Activated CD8-positive, alpha-beta T cell treated with anti-CD3 and anti-CD28 coated beads, Interleukin-2, amount 10 ng/mL, durations not matched to agents 7 days and 5 days (primary cell): ENCODE measurements at regions not wholly inside any gene's neighbourhood (a gene's known extent, or its start where the extent isn't known, plus 50 kb on each side); places are given as distances from the start of the nearest gene placed in this dataset.

Source experiments
- ATAC-seq: fragments of 150-1000 bp; cut with Tn5 transposase; one replicate; pipeline ENCODE4 v1.10.0; 2021; ENCODE audit warnings: moderate library complexity
- CTCF ChIA-PET: fragments of 350-600 bp; sonication (Branson Sonifier 250); formaldehyde crosslinking; loops from one replicate; lab custom pipeline; 2021; ENCODE audit warnings: antibody characterized with exemption; lab: Charles Lee
- POLR2A ChIA-PET: fragments of 350-600 bp; sonication (Branson Sonifier 250); formaldehyde crosslinking; loops from one replicate; lab custom pipeline; 2021; ENCODE audit warnings: antibody characterized with exemption; lab: Charles Lee
- DNase-seq: peaks from one replicate; pipeline ENCODE4 v3.0.0-alpha.2; 2020
- H3K27ac Mint-ChIP-seq: one replicate; pipeline ENCODE4 v1.8.0; 2021; ENCODE audit warnings: mild to moderate bottlenecking, mixed read lengths
- H3K27me3 Mint-ChIP-seq: one replicate; pipeline ENCODE4 v1.8.0; 2021; ENCODE audit warnings: low read depth, mixed read lengths
- H3K36me3 Mint-ChIP-seq: one replicate; pipeline ENCODE4 v1.8.0; 2021; ENCODE audit warnings: low read depth, mixed read lengths
- H3K4me1 Mint-ChIP-seq: one replicate; pipeline ENCODE4 v1.8.0; 2021; ENCODE audit warnings: low read depth, mixed read lengths
- H3K4me3 Mint-ChIP-seq: one replicate; pipeline ENCODE4 v1.8.0; 2021; ENCODE audit warnings: mild to moderate bottlenecking, mixed read lengths
- H3K9me3 Mint-ChIP-seq: one replicate; pipeline ENCODE4 v1.8.0; 2022; ENCODE audit warnings: mixed read lengths; ENCODE audit not compliant: insufficient read depth

- ATAC-seq = no peak
- DNase-seq = no peak
- H3K9me3 Mint-ChIP-seq = no peaks in the 10 kb centered on the region
- ChIA-PET POLR2A (no interaction called here), CTCF (no interaction called here)
- H3K27me3 Mint-ChIP-seq = no peaks in the 10 kb centered on the region
- no peak overlapping the region for H3K27ac Mint-ChIP-seq
- no peak overlapping the region for H3K4me3 Mint-ChIP-seq
- H3K4me1 Mint-ChIP-seq = no peaks in the 10 kb centered on the region
- no peaks in the 10 kb centered on the region for H3K36me3 Mint-ChIP-seq
Observed at GRCh38 chr9:29753638-29754037, 2180.4 kb upstream of the C9orf72 start.

- H3K27me3 Mint-ChIP-seq = no peaks in the 10 kb centered on the region
- H3K9me3 Mint-ChIP-seq = peaks cover 7% of the 10 kb centered on the region
- H3K27ac Mint-ChIP-seq = no peak overlapping the region
- DNase-seq (no peak), ATAC-seq (no peak)
- no peaks in the 10 kb centered on the region for H3K36me3 Mint-ChIP-seq
- H3K4me3 Mint-ChIP-seq = no peak overlapping the region
- no peaks in the 10 kb centered on the region for H3K4me1 Mint-ChIP-seq
- POLR2A ChIA-PET = no interaction called here
- CTCF ChIA-PET = no interaction called here
Observed at GRCh38 chr9:29769019-29769418, 2195.7 kb upstream of the C9orf72 start.

- ChIA-PET POLR2A (no interaction called here), CTCF (no interaction called here)
- no peak for DNase-seq
- ATAC-seq = no peak
- H3K4me3 Mint-ChIP-seq = no peak overlapping the region
- no peaks in the 10 kb centered on the region for H3K36me3 Mint-ChIP-seq
- H3K9me3 Mint-ChIP-seq = peaks cover 6% of the 10 kb centered on the region
- H3K4me1 Mint-ChIP-seq = no peaks in the 10 kb centered on the region
- H3K27ac Mint-ChIP-seq = no peak overlapping the region
- H3K27me3 Mint-ChIP-seq = no peaks in the 10 kb centered on the region
Observed at GRCh38 chr9:29773676-29774075, 2200.4 kb upstream of the C9orf72 start.

GRCh38 chr9:29775491-29775890, 2202.2 kb upstream of the C9orf72 start:
- H3K27me3 Mint-ChIP-seq = no peaks in the 10 kb centered on the region
- no peaks in the 10 kb centered on the region for H3K36me3 Mint-ChIP-seq
- ChIA-PET CTCF (no interaction called here), POLR2A (no interaction called here)
- DNase-seq (no peak), ATAC-seq (no peak)
- H3K4me3 Mint-ChIP-seq = no peak overlapping the region
- H3K27ac Mint-ChIP-seq = no peak overlapping the region
- peaks cover 3% of the 10 kb centered on the region for H3K9me3 Mint-ChIP-seq
- no peaks in the 10 kb centered on the region for H3K4me1 Mint-ChIP-seq

- POLR2A ChIA-PET = no interaction called here
- H3K27me3 Mint-ChIP-seq = no peaks in the 10 kb centered on the region
- H3K9me3 Mint-ChIP-seq = peaks cover 3% of the 10 kb centered on the region
- H3K4me3 Mint-ChIP-seq = no peak overlapping the region
- no peak for ATAC-seq
- no peaks in the 10 kb centered on the region for H3K4me1 Mint-ChIP-seq
- no peaks in the 10 kb centered on the region for H3K36me3 Mint-ChIP-seq
- no peak overlapping the region for H3K27ac Mint-ChIP-seq
- CTCF ChIA-PET = no interaction called here
- DNase-seq = no peak
Observed at GRCh38 chr9:29778281-29778849, 2205.1 kb upstream of the C9orf72 start.

GRCh38 chr9:29793970-29794369, 2220.7 kb upstream of the C9orf72 start:
- H3K4me3 Mint-ChIP-seq = no peak overlapping the region
- DNase-seq (no peak), ATAC-seq (no peak)
- H3K27me3 Mint-ChIP-seq = no peaks in the 10 kb centered on the region
- no peaks in the 10 kb centered on the region for H3K36me3 Mint-ChIP-seq
- no peaks in the 10 kb centered on the region for H3K4me1 Mint-ChIP-seq
- H3K27ac Mint-ChIP-seq = no peak overlapping the region
- CTCF ChIA-PET = no interaction called here
- POLR2A ChIA-PET = no interaction called here
- peaks cover 7% of the 10 kb centered on the region for H3K9me3 Mint-ChIP-seq

- ChIA-PET POLR2A (no interaction called here), CTCF (no interaction called here)
- Mint-ChIP-seq H3K27ac (no peak overlapping the region), H3K4me3 (no peak overlapping the region), H3K9me3 (peaks cover 11% of the 10 kb centered on the region), H3K27me3 (no peaks in the 10 kb centered on the region), H3K36me3 (no peaks in the 10 kb centered on the region), H3K4me1 (no peaks in the 10 kb centered on the region)
- DNase-seq (no peak), ATAC-seq (no peak)
Observed at GRCh38 chr9:29796291-29796952, 2223.1 kb upstream of the C9orf72 start.

- CTCF ChIA-PET = no interaction called here
Observed at GRCh38 chr9:29798599-29798998, 2225.3 kb upstream of the C9orf72 start.

GRCh38 chr9:29799227-29799626, 2225.9 kb upstream of the C9orf72 start:
- H3K4me1 Mint-ChIP-seq = no peaks in the 10 kb centered on the region
- peaks cover 4% of the 10 kb centered on the region for H3K9me3 Mint-ChIP-seq
- DNase-seq = no peak
- H3K36me3 Mint-ChIP-seq = no peaks in the 10 kb centered on the region
- H3K27ac Mint-ChIP-seq = no peak overlapping the region
- H3K27me3 Mint-ChIP-seq = no peaks in the 10 kb centered on the region
- no peak overlapping the region for H3K4me3 Mint-ChIP-seq
- POLR2A ChIA-PET = no interaction called here
- no peak for ATAC-seq
- CTCF ChIA-PET = interaction anchor here (0.7 kb wide), 1 partner anchor 345 kb away, joined by 3 read pairs; no protein-coding TSS in a partner anchor

More at GRCh38 chr9:29798599-29798998, 2225.3 kb upstream of the C9orf72 start:
- Mint-ChIP-seq H3K4me1 (no peaks in the 10 kb centered on the region), H3K27ac (no peak overlapping the region), H3K9me3 (peaks cover 4% of the 10 kb centered on the region), H3K27me3 (no peaks in the 10 kb centered on the region), H3K36me3 (no peaks in the 10 kb centered on the region), H3K4me3 (no peak overlapping the region)
- POLR2A ChIA-PET = no interaction called here
- DNase-seq (no peak), ATAC-seq (no peak)

GRCh38 chr9:29800821-29801220, 2227.5 kb upstream of the C9orf72 start:
- ATAC-seq (no peak), DNase-seq (no peak)
- ChIA-PET CTCF (no interaction called here), POLR2A (no interaction called here)
- no peaks in the 10 kb centered on the region for H3K27me3 Mint-ChIP-seq
- no peaks in the 10 kb centered on the region for H3K4me1 Mint-ChIP-seq
- peaks cover 4% of the 10 kb centered on the region for H3K9me3 Mint-ChIP-seq
- no peak overlapping the region for H3K4me3 Mint-ChIP-seq
- H3K27ac Mint-ChIP-seq = no peak overlapping the region
- no peaks in the 10 kb centered on the region for H3K36me3 Mint-ChIP-seq

GRCh38 chr9:29802454-29802853, 2229.2 kb upstream of the C9orf72 start:
- Mint-ChIP-seq H3K27ac (no peak overlapping the region), H3K9me3 (peaks cover 4% of the 10 kb centered on the region), H3K4me3 (no peak overlapping the region), H3K36me3 (no peaks in the 10 kb centered on the region), H3K4me1 (no peaks in the 10 kb centered on the region), H3K27me3 (no peaks in the 10 kb centered on the region)
- DNase-seq (no peak), ATAC-seq (no peak)
- CTCF ChIA-PET = no interaction called here
- POLR2A ChIA-PET = no interaction called here

GRCh38 chr9:29806937-29807618, 2233.8 kb upstream of the C9orf72 start:
- Mint-ChIP-seq H3K27me3 (no peaks in the 10 kb centered on the region), H3K4me3 (no peak overlapping the region)

More at GRCh38 chr9:29806937-29807618, 2233.8 kb upstream of the C9orf72 start:
- H3K27ac Mint-ChIP-seq = no peak overlapping the region
- POLR2A ChIA-PET = no interaction called here
- H3K4me1 Mint-ChIP-seq = no peaks in the 10 kb centered on the region
- DNase-seq (no peak), ATAC-seq (no peak)
- peaks cover 7% of the 10 kb centered on the region for H3K9me3 Mint-ChIP-seq
- CTCF ChIA-PET = no interaction called here
- no peaks in the 10 kb centered on the region for H3K36me3 Mint-ChIP-seq
